HG02973 (cell line): ENCODE measurements at regions not wholly inside any gene's neighbourhood (a gene's known extent, or its start where the extent isn't known, plus 50 kb on each side); places are given as distances from the start of the nearest gene placed in this dataset.
A peak's percentile ranks its signal among the peaks of the same experiment; 100 is the strongest.
"Not testable (repeated sequence)": the region's sequence is repeated elsewhere in the genome, so short reads cannot be mapped to it uniquely, and the experiment has no call there.

Source experiments
- ATAC-seq: cut with Tn5 transposase; IDR thresholded peaks from one replicate; pipeline ENCODE4 v1.9.1; 2021; ENCODE audit warnings: moderate library complexity; ENCODE audit not compliant: unreplicated experiment

DNA sequence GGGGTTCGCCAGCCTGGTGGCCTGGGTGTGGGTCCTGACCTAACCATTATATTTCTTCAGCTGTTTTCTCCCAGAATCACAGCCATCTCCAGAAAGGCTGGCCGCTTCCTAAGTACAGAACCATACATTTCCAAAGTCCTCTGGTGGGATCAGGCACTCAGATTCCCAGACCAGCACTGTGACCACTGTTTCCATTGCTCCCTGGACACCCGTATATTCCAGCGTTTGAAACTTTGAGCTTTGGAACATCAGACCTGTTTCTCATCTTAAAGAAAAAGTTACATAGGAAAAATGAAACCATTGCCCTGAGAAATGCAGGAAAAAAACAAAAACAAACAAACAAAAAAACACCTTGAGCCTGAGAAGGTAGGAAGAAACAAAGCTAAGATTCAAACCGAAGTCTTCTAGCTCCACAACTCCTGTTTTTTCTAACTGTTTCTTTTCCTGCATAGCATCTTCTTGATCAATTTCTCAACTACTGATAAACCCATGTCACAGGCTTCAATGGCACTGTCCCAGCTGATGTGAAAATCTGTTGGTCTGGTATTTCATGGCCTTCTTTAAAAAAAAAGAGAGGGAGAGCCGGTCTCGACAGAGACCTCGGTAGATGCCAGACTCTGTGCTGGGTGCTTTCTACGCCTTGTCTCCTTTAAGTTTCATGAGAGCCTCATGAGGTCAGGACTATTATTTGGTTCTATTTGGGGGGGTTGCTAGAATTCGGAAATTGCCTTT lies 221.3 kb downstream of the TOMM20 start:
- ATAC-seq = no peak

DNA sequence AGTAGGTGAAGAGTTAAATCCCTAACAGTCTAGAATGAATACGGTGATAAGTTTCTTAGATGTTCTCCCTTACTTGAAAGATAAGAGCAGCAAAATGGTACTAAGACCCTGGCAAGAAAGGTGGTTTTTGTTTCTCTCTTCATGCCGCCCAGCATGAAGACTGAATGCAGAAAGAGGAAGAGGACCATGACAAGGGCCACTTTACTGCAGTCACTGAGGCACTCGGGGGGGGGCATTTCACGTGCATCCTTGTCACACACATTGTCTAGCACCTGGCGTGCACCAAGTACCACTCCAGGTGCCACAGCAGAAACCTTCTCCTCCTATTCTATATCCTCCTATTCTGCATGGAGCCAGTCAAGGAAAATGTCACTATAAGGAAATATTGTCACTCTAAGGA lies 222.0 kb downstream of the TOMM20 start:
- no peak for ATAC-seq

- ATAC-seq = no peak
These were observed 225.7 kb downstream of the TOMM20 start for GRCh38 chr1:234902774-234903547.

- no peak for ATAC-seq
These were observed 227.1 kb downstream of the TOMM20 start for GRCh38 chr1:234901491-234902049.

GRCh38 chr1:234900595-234900994 lies 228.0 kb downstream of the TOMM20 start:
- ATAC-seq = no peak

- ATAC-seq = no peak
These were observed 228.9 kb downstream of the TOMM20 start for GRCh38 chr1:234899730-234900072.

DNA sequence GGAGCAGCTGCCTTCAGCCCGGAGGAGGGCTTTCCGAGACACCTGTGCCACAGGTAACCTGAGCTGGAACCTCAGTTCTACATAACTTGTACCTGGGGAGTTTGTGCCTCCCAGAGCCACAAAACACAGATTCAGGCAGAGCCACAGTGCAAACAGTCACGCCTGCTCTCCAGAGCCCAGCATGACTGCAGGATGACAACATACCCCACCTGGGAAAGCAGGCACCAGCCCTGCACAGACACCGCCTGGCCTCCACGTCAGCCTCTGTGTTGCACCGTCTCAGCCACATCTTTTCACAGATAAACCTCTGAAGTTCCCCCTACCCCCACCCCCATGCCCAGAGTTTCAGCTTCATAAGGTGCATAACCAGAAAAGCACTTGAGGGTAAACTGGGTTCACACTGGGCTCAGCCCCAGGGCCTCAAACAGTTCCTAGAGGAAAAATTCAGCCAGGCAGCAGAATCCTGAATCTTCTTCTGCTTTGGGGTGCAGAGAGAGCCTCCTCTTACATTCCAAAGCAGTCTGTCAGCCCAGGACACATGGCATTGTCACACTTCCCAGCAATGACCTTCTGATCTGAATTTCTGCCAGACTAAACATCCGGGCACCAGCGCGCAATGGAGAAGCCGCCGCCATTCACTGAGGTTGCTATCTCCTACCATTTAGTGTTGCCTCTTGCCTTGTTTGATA lies 229.5 kb downstream of the TOMM20 start:
- no peak for ATAC-seq

GRCh38 chr1:234898455-234899033 lies 230.1 kb downstream of the TOMM20 start:
- no peak for ATAC-seq

DNA sequence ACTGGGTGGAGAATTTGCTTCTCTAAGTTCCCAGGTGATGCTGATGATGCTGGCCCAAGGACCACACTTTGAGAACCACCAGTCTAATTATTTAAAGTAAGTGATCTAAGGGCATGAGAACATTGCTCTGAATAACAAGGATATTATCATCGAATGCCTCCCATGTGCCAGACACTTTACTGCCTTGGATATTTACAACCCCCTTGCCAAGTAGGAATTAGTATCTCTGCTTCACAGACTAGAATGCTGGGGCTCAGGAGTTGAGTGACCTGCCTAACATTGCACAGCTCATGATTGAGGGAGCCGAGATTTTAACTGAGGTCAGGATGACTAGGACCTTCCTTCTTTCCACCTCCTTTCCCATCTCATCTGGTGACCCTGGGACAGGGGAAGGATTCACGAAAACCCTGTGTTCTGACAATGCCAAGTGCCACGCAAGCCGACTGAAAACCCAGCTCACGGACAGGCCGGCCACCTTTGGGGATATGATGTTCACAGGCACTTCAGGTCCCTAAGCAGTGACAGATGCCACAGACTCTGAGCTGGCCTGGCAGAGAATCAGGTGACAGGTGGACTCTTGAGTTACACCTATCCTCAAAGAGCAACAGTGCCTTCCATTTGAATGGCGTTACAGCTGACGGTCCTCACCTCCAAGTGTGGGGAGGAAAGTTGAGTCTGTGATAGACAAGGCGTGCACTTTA lies 230.7 kb downstream of the TOMM20 start:
- no peak for ATAC-seq

DNA sequence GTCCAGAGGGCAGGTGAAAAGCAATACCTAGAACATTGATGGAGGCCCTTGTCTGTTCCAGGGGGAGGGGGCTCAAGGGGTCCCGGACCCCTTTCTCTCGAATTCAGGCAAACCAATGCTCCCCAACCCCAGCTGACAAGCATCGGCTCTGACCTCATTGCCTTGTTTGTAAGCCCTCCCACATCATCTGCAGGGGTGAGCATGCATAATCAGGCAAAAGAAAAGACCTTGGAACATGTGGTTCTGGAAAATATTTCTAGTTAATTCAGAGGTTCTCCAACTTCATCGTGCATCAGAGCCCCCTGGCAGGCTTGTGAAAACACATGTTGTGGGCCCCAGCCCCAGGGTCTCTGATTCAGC lies 231.3 kb downstream of the TOMM20 start:
- no peak for ATAC-seq

DNA sequence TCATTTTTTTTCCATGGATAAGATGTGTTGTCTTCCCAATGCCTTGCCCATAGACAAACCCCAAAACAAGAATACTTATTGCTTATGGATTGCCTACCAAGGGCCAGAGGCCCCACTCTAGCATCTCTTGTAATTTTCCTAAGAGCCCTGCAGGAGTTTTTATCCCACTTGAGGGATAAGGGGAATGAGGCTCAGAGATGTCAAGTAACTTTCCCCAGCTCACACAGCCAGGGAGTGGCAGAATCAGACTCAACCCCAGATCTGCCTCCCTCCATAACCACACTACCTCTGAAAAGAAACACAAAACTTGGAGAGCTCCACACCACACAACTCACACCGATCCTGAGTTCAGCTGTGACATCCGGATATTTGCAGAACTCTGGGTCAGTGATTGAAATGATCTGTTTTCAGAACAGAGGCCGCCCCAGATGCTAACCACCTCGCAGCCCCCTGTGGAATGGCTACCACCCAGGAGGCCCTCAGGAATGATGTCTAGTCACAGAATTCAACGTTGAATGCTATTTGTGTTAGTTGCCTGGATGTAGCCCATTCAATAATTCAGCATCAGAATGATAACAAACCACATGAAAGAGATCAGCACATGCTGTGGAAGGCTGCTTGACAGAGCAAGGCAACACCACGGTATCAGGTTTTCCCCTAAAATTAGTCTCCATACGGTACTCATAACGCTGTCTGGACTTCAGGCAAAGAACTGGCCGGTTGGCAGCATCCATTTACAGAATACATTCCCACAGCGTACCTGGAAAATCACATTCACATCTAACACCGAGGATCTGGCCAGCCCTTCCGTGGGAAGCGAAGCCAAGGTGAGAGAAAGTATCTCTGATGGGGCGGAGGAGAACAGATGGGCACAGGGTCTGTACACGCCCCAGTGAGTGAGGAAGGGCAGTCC lies 231.9 kb downstream of the TOMM20 start:
- no peak for ATAC-seq

DNA sequence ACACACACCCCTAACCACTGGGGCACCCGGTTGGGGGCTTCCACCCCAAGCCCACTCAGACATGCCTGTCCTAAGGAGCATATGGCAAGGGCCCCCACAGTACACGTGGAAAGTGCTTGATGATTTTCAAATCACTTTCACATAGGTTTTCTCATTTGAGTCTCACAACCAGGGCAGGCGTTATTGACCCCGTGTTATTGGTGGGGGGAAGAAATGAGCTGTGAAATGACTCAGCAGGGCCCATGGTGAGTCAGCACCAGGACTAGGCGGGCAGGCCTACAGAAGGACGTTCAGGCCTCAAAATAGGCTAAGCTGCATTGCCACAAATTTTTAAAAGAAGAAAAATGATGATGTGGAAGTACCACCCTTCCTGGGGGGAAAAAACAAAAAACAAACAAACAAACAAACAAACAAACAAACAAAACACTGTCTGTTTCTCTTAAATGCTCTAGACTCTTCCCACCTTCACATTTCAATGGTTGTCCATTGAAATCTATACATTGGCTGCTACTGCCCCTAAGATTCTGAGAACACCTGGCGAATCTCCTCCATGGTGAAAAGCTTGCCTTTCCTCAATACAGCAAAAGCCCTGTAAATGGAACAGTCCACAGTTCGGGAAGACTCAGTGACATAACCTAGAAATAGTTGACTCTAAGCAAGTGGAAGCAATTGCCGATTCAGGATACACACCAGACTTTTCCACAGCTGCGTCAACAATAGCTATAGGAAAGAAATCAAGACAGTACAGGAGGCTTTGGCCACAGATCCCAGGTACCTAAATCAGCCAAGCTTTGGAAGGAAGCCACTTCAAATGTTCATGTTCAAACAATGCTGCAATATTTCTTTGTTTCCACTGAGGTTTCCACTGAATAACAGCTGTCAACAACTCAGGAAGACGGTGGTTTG lies 234.7 kb downstream of the TOMM20 start:
- peak; percentile 65 for ATAC-seq

GRCh38 chr1:234893359-234893724 lies 235.3 kb downstream of the TOMM20 start:
- ATAC-seq = no peak

- no peak for ATAC-seq
These were observed 236.0 kb downstream of the TOMM20 start for GRCh38 chr1:234892642-234893041.

GRCh38 chr1:234891427-234891826 lies 237.2 kb downstream of the TOMM20 start:
- ATAC-seq = no peak

- ATAC-seq = no peak
These were observed 239.0 kb downstream of the TOMM20 start for GRCh38 chr1:234889643-234890042.

DNA sequence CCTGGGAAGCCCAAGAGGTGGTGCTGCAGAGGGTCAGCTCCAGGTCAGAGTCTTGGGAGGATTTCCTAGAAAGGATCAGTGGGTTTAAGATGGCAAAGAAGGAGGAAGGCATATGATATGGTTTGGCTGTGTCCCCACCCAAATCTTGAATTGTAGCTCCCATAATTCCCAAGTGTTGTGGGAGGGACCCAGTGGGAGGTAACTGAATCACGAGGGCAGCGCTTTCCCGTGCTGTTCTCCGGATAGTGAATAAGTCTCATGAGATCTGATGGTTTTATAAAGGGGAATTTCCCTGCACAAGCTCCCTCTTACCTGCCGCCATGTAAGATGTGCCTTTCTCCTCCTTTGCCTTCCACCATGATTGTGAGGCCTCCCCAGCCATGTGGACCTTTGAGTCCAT lies 240.4 kb downstream of the TOMM20 start:
- ATAC-seq = not testable (repeated sequence)

DNA sequence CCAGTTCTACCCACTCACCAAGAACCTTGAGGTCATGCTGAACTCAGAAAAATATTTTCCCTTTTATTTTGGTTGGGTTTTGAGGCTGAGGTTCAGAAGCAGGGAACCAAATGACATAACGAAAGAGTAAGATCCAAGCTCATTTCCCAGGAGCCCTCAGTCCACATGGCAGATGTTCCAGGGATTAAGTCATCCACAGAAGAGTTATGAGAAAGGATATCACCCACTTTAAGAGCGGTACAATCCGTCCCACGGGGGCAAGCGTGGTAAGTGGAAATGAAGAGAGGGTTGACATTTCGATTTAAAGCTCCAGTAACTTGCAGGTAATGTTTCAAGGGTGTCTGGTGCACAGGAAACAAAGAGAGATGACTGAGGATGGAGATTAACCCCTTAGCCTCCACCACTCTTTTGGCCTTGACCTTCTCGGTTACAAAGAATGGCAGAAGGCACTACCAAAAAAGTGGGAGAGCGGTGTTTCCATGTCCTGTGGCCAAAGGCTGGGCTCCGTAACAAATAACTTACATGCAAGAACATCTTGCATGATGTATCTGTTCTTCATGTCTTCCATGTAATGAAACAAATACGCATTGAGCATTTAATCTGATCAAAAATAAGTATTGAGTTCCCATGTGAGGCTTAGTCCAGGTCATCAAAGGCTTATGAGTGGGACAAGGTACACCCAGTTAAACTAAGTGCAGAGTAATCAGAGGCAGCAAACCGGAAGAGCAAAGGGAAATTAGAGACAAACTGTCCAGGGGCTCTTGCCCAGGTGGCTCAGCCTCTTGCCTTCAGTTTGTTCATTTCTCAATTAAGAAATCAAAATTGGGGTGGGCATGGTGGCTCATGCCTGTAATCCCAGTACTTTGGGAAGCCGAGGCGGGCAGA lies 241.4 kb downstream of the TOMM20 start:
- ATAC-seq = no peak
